ENCODE measurements at regions not wholly inside any gene's neighbourhood (a gene's known extent, or its start where the extent isn't known, plus 50 kb on each side); places are given as distances from the start of the nearest gene placed in this dataset.
"Not testable (repeated sequence)": the region's sequence is repeated elsewhere in the genome, so short reads cannot be mapped to it uniquely, and the experiment has no call there.

DNA sequence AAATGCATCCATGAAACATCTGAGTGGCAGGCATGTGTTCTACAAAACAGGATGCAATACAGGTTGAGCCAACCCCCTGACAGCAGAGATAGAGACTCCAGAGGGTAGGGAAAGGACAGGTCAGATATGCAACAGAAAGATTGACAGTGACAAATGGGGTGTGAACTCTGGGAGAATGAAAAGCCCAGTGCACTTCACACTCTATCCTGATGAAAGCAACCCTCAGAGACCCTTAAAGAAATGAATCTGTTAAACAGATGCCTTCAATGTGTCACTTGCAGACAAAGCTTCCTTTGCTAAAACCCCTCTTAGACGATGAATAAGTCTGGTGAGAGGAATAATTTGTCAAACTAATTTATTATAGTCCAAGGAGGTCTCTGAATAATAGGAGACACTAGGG is 89.9 kb downstream of the RFPL4B start:
- DNase-seq (ENCODE audit: low read depth in 2 of 2), result no peak
- TF ChIP-seq CTCF (IDR thresholded peaks at IDR 0.05; ENCODE audit: low read depth, low read length), result no peak
- no peak overlapping the region for H3K4me3 ChIP-seq (replicated peaks in 1 of 2; ENCODE audit: low read depth in 2 of 2, low read length in 2 of 2)

DNA sequence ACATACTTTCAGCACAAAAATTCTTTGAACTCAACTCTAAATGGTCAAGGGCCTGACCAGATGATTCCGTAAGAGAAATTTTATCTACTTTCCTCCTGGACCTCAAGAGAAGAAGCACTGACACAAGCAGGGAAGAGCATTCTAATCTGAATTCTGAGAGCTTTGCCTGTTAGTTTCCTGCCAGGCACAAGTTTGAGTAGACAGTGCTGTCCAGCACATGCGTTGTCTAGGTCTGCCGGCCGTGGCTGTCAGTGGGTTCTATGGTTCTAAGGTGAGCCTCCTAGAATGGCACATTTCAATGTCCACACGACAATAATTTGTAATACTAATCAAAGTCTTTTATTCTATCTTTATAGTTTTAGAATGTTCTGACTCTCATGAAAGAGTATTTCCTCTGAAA is 91.9 kb downstream of the RFPL4B start:
- H3K4me3 ChIP-seq (replicated peaks in 1 of 2; ENCODE audit: low read depth in 2 of 2, low read length in 2 of 2), result no peak overlapping the region
- peak in 1 of 2 donors; percentile 31 for DNase-seq (ENCODE audit: low read depth in 2 of 2)
- TF ChIP-seq CTCF (IDR thresholded peaks at IDR 0.05; ENCODE audit: low read depth, low read length), result no peak

- peak in 1 of 2 donors; percentile 8 for DNase-seq (ENCODE audit: low read depth in 2 of 2)
- H3K4me3 ChIP-seq (replicated peaks in 1 of 2; ENCODE audit: low read depth in 2 of 2, low read length in 2 of 2), result no peak overlapping the region
- no peak for TF ChIP-seq CTCF (IDR thresholded peaks at IDR 0.05; ENCODE audit: low read depth, low read length)
These were observed 92.3 kb downstream of the RFPL4B start for GRCh38 chr6:112439432-112439831.

- H3K4me3 ChIP-seq (replicated peaks in 1 of 2; ENCODE audit: low read depth in 2 of 2, low read length in 2 of 2), result no peak overlapping the region
- peak; percentile 31 to 37 for DNase-seq (ENCODE audit: low read depth in 2 of 2)
- TF ChIP-seq CTCF (IDR thresholded peaks at IDR 0.05; ENCODE audit: low read depth, low read length), result no peak
These were observed 94.5 kb downstream of the RFPL4B start for GRCh38 chr6:112441607-112442006.

- DNase-seq (ENCODE audit: low read depth in 2 of 2), result peak; percentile 84
- TF ChIP-seq CTCF (IDR thresholded peaks at IDR 0.05; ENCODE audit: low read depth, low read length), result peak; percentile 5
- no peak overlapping the region for H3K4me3 ChIP-seq (replicated peaks in 1 of 2; ENCODE audit: low read depth in 2 of 2, low read length in 2 of 2)
These were observed 96.3 kb downstream of the RFPL4B start for GRCh38 chr6:112443179-112444065.

GRCh38 chr6:112448786-112449185 is 101.7 kb downstream of the RFPL4B start:
- H3K4me3 ChIP-seq (replicated peaks in 1 of 2; ENCODE audit: low read depth in 2 of 2, low read length in 2 of 2); DNase-seq (ENCODE audit: low read depth in 2 of 2): not testable (repeated sequence)

GRCh38 chr6:112450663-112451062 is 103.5 kb downstream of the RFPL4B start:
- DNase-seq (ENCODE audit: low read depth in 2 of 2), result no peak
- no peak overlapping the region for H3K4me3 ChIP-seq (replicated peaks in 1 of 2; ENCODE audit: low read depth in 2 of 2, low read length in 2 of 2)
- no peak for TF ChIP-seq CTCF (IDR thresholded peaks at IDR 0.05; ENCODE audit: low read depth, low read length)

Data from cardiac fibroblast (primary cell).